ENCODE measurements at regions not wholly inside any gene's neighbourhood (a gene's known extent, or its start where the extent isn't known, plus 50 kb on each side); places are given as distances from the start of the nearest gene placed in this dataset.

GRCh38 chr12:98409548-98409947 lies 105.8 kb upstream of the TMPO start:
- no peak for DNase-seq
- no peak overlapping the region for H3K4me3 Mint-ChIP-seq
- TF ChIP-seq, protein P1, sequence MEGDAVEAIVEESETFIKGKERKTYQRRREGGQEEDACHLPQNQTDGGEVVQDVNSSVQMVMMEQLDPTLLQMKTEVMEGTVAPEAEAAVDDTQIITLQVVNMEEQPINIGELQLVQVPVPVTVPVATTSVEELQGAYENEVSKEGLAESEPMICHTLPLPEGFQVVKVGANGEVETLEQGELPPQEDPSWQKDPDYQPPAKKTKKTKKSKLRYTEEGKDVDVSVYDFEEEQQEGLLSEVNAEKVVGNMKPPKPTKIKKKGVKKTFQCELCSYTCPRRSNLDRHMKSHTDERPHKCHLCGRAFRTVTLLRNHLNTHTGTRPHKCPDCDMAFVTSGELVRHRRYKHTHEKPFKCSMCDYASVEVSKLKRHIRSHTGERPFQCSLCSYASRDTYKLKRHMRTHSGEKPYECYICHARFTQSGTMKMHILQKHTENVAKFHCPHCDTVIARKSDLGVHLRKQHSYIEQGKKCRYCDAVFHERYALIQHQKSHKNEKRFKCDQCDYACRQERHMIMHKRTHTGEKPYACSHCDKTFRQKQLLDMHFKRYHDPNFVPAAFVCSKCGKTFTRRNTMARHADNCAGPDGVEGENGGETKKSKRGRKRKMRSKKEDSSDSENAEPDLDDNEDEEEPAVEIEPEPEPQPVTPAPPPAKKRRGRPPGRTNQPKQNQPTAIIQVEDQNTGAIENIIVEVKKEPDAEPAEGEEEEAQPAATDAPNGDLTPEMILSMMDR (IDR thresholded peaks at IDR 0.05): no peak
- H3K36me3 Mint-ChIP-seq (ENCODE audit: low read depth): no peaks in the 10 kb centered on the region
- peaks cover 6% of the 10 kb centered on the region; the same call in 1 of the 2 replicates for H3K4me1 Mint-ChIP-seq (ENCODE audit: low read depth)
- no peak overlapping the region for H3K27ac Mint-ChIP-seq
- H3K27me3 Mint-ChIP-seq (ENCODE audit: insufficient read depth): peaks cover 8% of the 10 kb centered on the region
- no peaks in the 10 kb centered on the region for H3K9me3 Mint-ChIP-seq

DNA sequence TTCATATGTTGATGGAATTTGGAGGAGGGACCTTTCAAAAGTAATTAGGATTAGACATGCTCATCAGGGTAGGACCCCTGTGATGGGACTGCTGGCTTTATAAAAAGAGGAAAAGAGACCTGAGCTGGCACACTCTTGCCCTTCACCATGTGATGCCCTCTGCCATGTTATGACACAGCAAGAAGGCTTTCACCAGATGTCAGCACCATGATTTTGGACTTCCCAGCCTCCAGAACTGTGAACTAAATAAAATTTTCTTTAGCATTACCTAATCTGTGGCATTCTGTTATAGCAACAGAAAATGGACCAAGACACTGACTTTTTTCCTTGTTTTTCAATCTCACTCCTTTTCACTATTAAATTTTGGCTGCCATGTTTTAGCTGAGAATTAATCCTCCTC lies 105.0 kb upstream of the TMPO start:
- Mint-ChIP-seq H3K4me3 (no peak overlapping the region), H3K27me3 (ENCODE audit: insufficient read depth) (peaks cover 8% of the 10 kb centered on the region), H3K9me3 (no peaks in the 10 kb centered on the region), H3K27ac (no peak overlapping the region), H3K36me3 (ENCODE audit: low read depth) (no peaks in the 10 kb centered on the region), H3K4me1 (ENCODE audit: low read depth) (peaks cover 6% of the 10 kb centered on the region; the same call in 1 of the 2 replicates)
- DNase-seq: no peak
- TF ChIP-seq, protein P1 (IDR thresholded peaks at IDR 0.05): no peak

GRCh38 chr12:98416845-98417244 lies 98.5 kb upstream of the TMPO start:
- TF ChIP-seq, protein P1 (IDR thresholded peaks at IDR 0.05): peak; percentile 63
- Mint-ChIP-seq H3K27ac (no peak overlapping the region), H3K36me3 (ENCODE audit: low read depth) (no peaks in the 10 kb centered on the region), H3K9me3 (no peaks in the 10 kb centered on the region), H3K27me3 (ENCODE audit: insufficient read depth) (peaks cover 2% of the 10 kb centered on the region; the same call in 1 of the 2 replicates), H3K4me3 (no peak overlapping the region), H3K4me1 (ENCODE audit: low read depth) (peaks cover 43% of the 10 kb centered on the region)
- DNase-seq: peak; percentile 46

DNA sequence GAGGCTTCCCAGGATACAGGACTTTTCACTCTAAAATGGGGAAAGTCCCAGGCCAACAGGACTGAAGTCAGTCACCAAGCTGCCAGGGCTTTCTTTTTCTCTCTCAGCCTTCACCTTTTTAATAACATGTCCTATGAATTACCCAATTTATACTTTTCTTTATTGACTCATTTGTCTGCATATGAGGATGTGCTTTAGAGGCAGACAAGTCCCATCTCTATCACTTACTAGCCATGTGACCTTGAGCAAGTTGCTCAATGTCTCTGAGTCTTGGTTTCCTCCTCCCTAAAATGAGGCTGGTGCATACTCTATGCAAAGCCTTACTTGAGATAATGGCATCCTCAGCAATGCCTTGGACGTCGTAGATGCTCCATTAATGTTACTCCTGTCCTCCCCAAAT lies 98.1 kb upstream of the TMPO start:
- Mint-ChIP-seq H3K27ac (no peak overlapping the region), H3K36me3 (ENCODE audit: low read depth) (no peaks in the 10 kb centered on the region), H3K4me3 (no peak overlapping the region; the same call in 1 of the 2 replicates), H3K9me3 (no peaks in the 10 kb centered on the region), H3K27me3 (ENCODE audit: insufficient read depth) (peaks cover 2% of the 10 kb centered on the region; the same call in 1 of the 2 replicates), H3K4me1 (ENCODE audit: low read depth) (peaks cover 43% of the 10 kb centered on the region)
- DNase-seq: no peak
- TF ChIP-seq, protein P1 (IDR thresholded peaks at IDR 0.05): no peak

GRCh38 chr12:98418357-98419075 lies 96.9 kb upstream of the TMPO start:
- Mint-ChIP-seq H3K27me3 (ENCODE audit: insufficient read depth) (peaks cover 2% of the 10 kb centered on the region; the same call in 1 of the 2 replicates), H3K9me3 (no peaks in the 10 kb centered on the region), H3K4me1 (ENCODE audit: low read depth) (peaks cover 43% of the 10 kb centered on the region), H3K36me3 (ENCODE audit: low read depth) (no peaks in the 10 kb centered on the region), H3K27ac (peak overlapping the region; percentile 78), H3K4me3 (peak overlapping the region; percentile 77)
- DNase-seq: peak; percentile 94
- TF ChIP-seq, protein P1 (IDR thresholded peaks at IDR 0.05): no peak; the same call in 1 of the 2 replicates
